ENCODE measurements at regions not wholly inside any gene's neighbourhood (a gene's known extent, or its start where the extent isn't known, plus 50 kb on each side); places are given as distances from the start of the nearest gene placed in this dataset.
"Not testable (repeated sequence)": the region's sequence is repeated elsewhere in the genome, so short reads cannot be mapped to it uniquely, and the experiment has no call there.

DNA sequence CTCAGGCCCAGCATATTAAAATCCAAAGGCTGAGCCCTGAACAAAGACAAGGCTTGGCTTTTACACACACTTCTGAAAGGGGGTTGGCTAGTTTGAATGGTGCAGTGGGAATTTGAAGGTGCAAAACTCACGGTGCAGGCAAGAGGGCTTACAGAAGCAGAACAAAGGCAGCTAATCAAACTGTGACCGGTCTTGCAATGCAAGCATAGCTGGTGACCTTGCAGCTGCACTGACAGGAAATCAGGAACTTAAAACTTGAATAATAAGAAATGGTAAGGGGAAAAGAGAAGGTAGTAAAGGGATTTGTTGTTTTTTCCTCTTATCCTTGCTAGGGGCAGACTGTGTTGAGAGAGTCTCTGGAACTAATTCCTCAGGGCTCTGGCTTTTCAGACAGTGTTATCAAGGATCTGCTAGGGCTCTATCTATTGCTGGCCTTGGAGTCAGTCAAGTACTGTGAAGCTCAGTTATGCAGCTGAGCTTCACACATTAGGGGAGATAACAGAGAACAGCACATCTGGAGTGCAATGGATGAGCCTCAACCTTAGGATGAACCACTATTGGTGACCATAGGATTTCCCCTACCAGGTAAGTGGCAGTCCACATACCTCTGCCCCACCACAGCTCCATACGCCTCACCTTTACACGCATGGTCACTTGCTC is 97.6 kb downstream of the PPIAL4G start:
- H3K36me3 ChIP-seq (ENCODE audit: control insufficient read depth, insufficient read depth, low read length), result no peaks in the 10 kb centered on the region
- WGBS (ENCODE audit: extremely low coverage, insufficient coverage, low lambda C conversion rate), result no CpG with 5 or more reads among the region's 4 CpGs

DNA sequence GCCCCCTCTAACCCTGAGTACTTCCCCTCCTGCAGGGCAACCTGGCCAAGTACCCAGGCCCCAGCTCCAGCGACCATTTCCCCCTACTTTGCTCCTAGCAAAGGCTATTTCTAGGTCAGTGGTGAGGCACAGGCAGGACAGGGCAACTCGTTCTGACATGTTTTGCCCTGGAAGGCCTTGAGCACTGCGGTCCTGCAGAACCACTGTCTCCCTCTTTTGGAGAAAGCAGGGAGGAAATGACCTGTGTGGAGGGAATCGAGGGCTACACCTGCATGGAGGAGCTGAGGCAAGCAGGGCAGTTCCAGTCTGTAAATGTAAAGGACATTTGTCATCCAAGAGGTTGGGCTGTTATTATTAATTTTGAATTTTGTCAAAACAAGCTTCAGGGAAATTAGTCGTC is 99.1 kb downstream of the PPIAL4G start:
- Histone ChIP-seq H3K36me3 (ENCODE audit: control insufficient read depth, insufficient read depth, low read length) (no peaks in the 10 kb centered on the region), H3K79me1 (ENCODE audit: low read length) (no peaks in the 10 kb centered on the region), H4K5ac (ENCODE audit: low read length) (no peak overlapping the region), H2AK5ac (ENCODE audit: low read length) (no peak overlapping the region), H3K4me1 (ENCODE audit: control insufficient read depth, low read depth, low read length) (peaks cover 2% of the 10 kb centered on the region), H3K79me2 (ENCODE audit: control insufficient read depth, insufficient read depth, low read length) (no peaks in the 10 kb centered on the region), H3K27ac (ENCODE audit: low read depth, low read length) (no peak overlapping the region), H3K56ac (ENCODE audit: low read length) (no peak overlapping the region), H2BK5ac (ENCODE audit: low read length) (no peak overlapping the region), H4K8ac (ENCODE audit: low read depth, low read length) (no peak overlapping the region), H3K4ac (ENCODE audit: low read depth, low read length) (no peak overlapping the region), H3K18ac (ENCODE audit: low read length) (no peak overlapping the region), H3K23ac (ENCODE audit: low read length) (no peak overlapping the region), H3K27me3 (ENCODE audit: insufficient read depth, low read length, poor library complexity) (no peaks in the 10 kb centered on the region), H2BK15ac (replicated peaks; ENCODE audit: low read depth) (no peak overlapping the region), H3K9ac (ENCODE audit: low read length) (no peak overlapping the region), H3K4me2 (ENCODE audit: low read length) (no peak overlapping the region), H3K4me3 (ENCODE audit: low read length) (no peak overlapping the region), H2BK120ac (ENCODE audit: low read depth, low read length) (no peak overlapping the region)
- DNase-seq, result peak; percentile 28
- no CpG with 5 or more reads among the region's 5 CpGs for WGBS (ENCODE audit: extremely low coverage, insufficient coverage, low lambda C conversion rate)

More for the DNA sequence above, 97.6 kb downstream of the PPIAL4G start:
- DNase-seq, result peak; percentile 79
- no peak overlapping the region for H4K5ac ChIP-seq (ENCODE audit: low read length)
- H2BK120ac ChIP-seq (ENCODE audit: low read depth, low read length), result no peak overlapping the region
- peak overlapping the region; percentile 25 for H3K27ac ChIP-seq (ENCODE audit: low read depth, low read length)
- H3K4me3 ChIP-seq (ENCODE audit: low read length), result no peak overlapping the region
- no peak overlapping the region for H3K23ac ChIP-seq (ENCODE audit: low read length)
- no peak overlapping the region for H3K4ac ChIP-seq (ENCODE audit: low read depth, low read length)
- no peaks in the 10 kb centered on the region for H3K79me1 ChIP-seq (ENCODE audit: low read length)
- no peak overlapping the region for H2BK5ac ChIP-seq (ENCODE audit: low read length)
- H3K27me3 ChIP-seq (ENCODE audit: insufficient read depth, low read length, poor library complexity), result no peaks in the 10 kb centered on the region
- no peak overlapping the region for H2AK5ac ChIP-seq (ENCODE audit: low read length)
- H3K56ac ChIP-seq (ENCODE audit: low read length), result peak overlapping the region; percentile 73
- no peak overlapping the region for H2BK15ac ChIP-seq (replicated peaks; ENCODE audit: low read depth)
- H3K4me1 ChIP-seq (ENCODE audit: control insufficient read depth, low read depth, low read length), result peaks cover 2% of the 10 kb centered on the region
- no peak overlapping the region for H3K18ac ChIP-seq (ENCODE audit: low read length)
- H3K4me2 ChIP-seq (ENCODE audit: low read length), result no peak overlapping the region
- no peaks in the 10 kb centered on the region for H3K79me2 ChIP-seq (ENCODE audit: control insufficient read depth, insufficient read depth, low read length)
- no peak overlapping the region for H4K8ac ChIP-seq (ENCODE audit: low read depth, low read length)
- H3K9ac ChIP-seq (ENCODE audit: low read length), result no peak overlapping the region

- H4K8ac ChIP-seq (ENCODE audit: low read depth, low read length), result no peak overlapping the region
- no peak overlapping the region for H2BK120ac ChIP-seq (ENCODE audit: low read depth, low read length)
- H2BK5ac ChIP-seq (ENCODE audit: low read length), result no peak overlapping the region
- H3K27ac ChIP-seq (ENCODE audit: low read depth, low read length), result no peak overlapping the region
- H4K5ac ChIP-seq (ENCODE audit: low read length), result no peak overlapping the region
- no peaks in the 10 kb centered on the region for H3K79me1 ChIP-seq (ENCODE audit: low read length)
- H3K4ac ChIP-seq (ENCODE audit: low read depth, low read length), result peak overlapping the region; percentile 12
- peak overlapping the region; percentile 10 for H3K4me2 ChIP-seq (ENCODE audit: low read length)
- H3K56ac ChIP-seq (ENCODE audit: low read length), result peak overlapping the region; percentile 60
- H3K79me2 ChIP-seq (ENCODE audit: control insufficient read depth, insufficient read depth, low read length), result no peaks in the 10 kb centered on the region
- H3K9ac ChIP-seq (ENCODE audit: low read length), result peak overlapping the region; percentile 38
- H2BK15ac ChIP-seq (replicated peaks; ENCODE audit: low read depth), result no peak overlapping the region
- DNase-seq, result no peak
- H3K36me3 ChIP-seq (ENCODE audit: control insufficient read depth, insufficient read depth, low read length), result no peaks in the 10 kb centered on the region
- no peak overlapping the region for H2AK5ac ChIP-seq (ENCODE audit: low read length)
- H3K18ac ChIP-seq (ENCODE audit: low read length), result no peak overlapping the region
- H3K27me3 ChIP-seq (ENCODE audit: insufficient read depth, low read length, poor library complexity), result no peaks in the 10 kb centered on the region
- WGBS (ENCODE audit: extremely low coverage, insufficient coverage, low lambda C conversion rate), result no CpG with 5 or more reads among the region's 16 CpGs
- H3K23ac ChIP-seq (ENCODE audit: low read length), result no peak overlapping the region
- H3K4me3 ChIP-seq (ENCODE audit: low read length), result no peak overlapping the region
- H3K4me1 ChIP-seq (ENCODE audit: control insufficient read depth, low read depth, low read length), result no peaks in the 10 kb centered on the region
These were observed 103.4 kb downstream of the PPIAL4G start for GRCh38 chr1:148379697-148380096.

- H3K27me3 ChIP-seq (ENCODE audit: insufficient read depth, low read length, poor library complexity), result no peaks in the 10 kb centered on the region
- peak overlapping the region; percentile 56 for H3K4me3 ChIP-seq (ENCODE audit: low read length)
- H3K18ac ChIP-seq (ENCODE audit: low read length), result peak overlapping the region; percentile 90
- no peaks in the 10 kb centered on the region for H3K79me2 ChIP-seq (ENCODE audit: control insufficient read depth, insufficient read depth, low read length)
- H3K23ac ChIP-seq (ENCODE audit: low read length), result no peak overlapping the region
- no peaks in the 10 kb centered on the region for H3K36me3 ChIP-seq (ENCODE audit: control insufficient read depth, insufficient read depth, low read length)
- peak overlapping the region; percentile 7 for H2BK120ac ChIP-seq (ENCODE audit: low read depth, low read length)
- peak overlapping the region; percentile 54 for H3K9ac ChIP-seq (ENCODE audit: low read length)
- H3K4ac ChIP-seq (ENCODE audit: low read depth, low read length), result no peak overlapping the region
- no CpG with 5 or more reads among the region's 22 CpGs for WGBS (ENCODE audit: extremely low coverage, insufficient coverage, low lambda C conversion rate)
- H3K4me2 ChIP-seq (ENCODE audit: low read length), result peak overlapping the region; percentile 73
- H3K4me1 ChIP-seq (ENCODE audit: control insufficient read depth, low read depth, low read length), result no peaks in the 10 kb centered on the region
- H3K56ac ChIP-seq (ENCODE audit: low read length), result no peak overlapping the region
- H2BK5ac ChIP-seq (ENCODE audit: low read length), result no peak overlapping the region
- no peak overlapping the region for H2AK5ac ChIP-seq (ENCODE audit: low read length)
- H3K79me1 ChIP-seq (ENCODE audit: low read length), result no peaks in the 10 kb centered on the region
- no peak for DNase-seq
- no peak overlapping the region for H4K5ac ChIP-seq (ENCODE audit: low read length)
- H4K8ac ChIP-seq (ENCODE audit: low read depth, low read length), result no peak overlapping the region
- no peak overlapping the region for H3K27ac ChIP-seq (ENCODE audit: low read depth, low read length)
- no peak overlapping the region for H2BK15ac ChIP-seq (replicated peaks; ENCODE audit: low read depth)
These were observed 104.0 kb downstream of the PPIAL4G start for GRCh38 chr1:148379170-148379500.

GRCh38 chr1:148377992-148378391 is 105.1 kb downstream of the PPIAL4G start:
- H3K56ac ChIP-seq (ENCODE audit: low read length); H2BK15ac ChIP-seq (replicated peaks; ENCODE audit: low read depth); H3K4me3 ChIP-seq (ENCODE audit: low read length); H3K79me2 ChIP-seq (ENCODE audit: control insufficient read depth, insufficient read depth, low read length); H3K4me2 ChIP-seq (ENCODE audit: low read length); H3K9ac ChIP-seq (ENCODE audit: low read length); DNase-seq; H4K5ac ChIP-seq (ENCODE audit: low read length); H3K4ac ChIP-seq (ENCODE audit: low read depth, low read length); H3K27me3 ChIP-seq (ENCODE audit: insufficient read depth, low read length, poor library complexity); H3K27ac ChIP-seq (ENCODE audit: low read depth, low read length); H3K79me1 ChIP-seq (ENCODE audit: low read length); H2BK120ac ChIP-seq (ENCODE audit: low read depth, low read length); H4K8ac ChIP-seq (ENCODE audit: low read depth, low read length); H2BK5ac ChIP-seq (ENCODE audit: low read length); H3K23ac ChIP-seq (ENCODE audit: low read length); H3K18ac ChIP-seq (ENCODE audit: low read length); H3K36me3 ChIP-seq (ENCODE audit: control insufficient read depth, insufficient read depth, low read length); H2AK5ac ChIP-seq (ENCODE audit: low read length); H3K4me1 ChIP-seq (ENCODE audit: control insufficient read depth, low read depth, low read length): not testable (repeated sequence)
- WGBS (ENCODE audit: extremely low coverage, insufficient coverage, low lambda C conversion rate), result no CpG with 5 or more reads among the region's 4 CpGs

DNA sequence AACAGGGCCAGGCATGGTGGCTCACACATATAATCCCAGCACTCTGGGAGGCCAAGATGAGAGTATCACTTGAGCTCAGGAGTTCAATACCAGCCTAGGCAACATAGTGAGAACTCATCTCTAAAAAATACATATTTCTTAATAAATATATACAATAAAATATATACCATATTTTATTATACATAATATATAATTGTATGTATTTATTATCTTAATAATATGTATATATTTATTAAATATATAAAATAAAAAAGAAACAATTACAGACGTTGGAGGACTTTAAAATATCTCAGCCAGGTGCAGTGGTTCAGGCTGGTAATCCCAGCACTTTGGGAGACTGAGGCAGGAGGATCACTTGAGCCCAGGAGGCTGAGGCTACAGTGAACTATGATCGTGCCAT is 106.1 kb downstream of the PPIAL4G start:
- not testable (repeated sequence) for H3K36me3 ChIP-seq (ENCODE audit: control insufficient read depth, insufficient read depth, low read length); H3K4me1 ChIP-seq (ENCODE audit: control insufficient read depth, low read depth, low read length); H2AK5ac ChIP-seq (ENCODE audit: low read length); H3K4ac ChIP-seq (ENCODE audit: low read depth, low read length); H3K23ac ChIP-seq (ENCODE audit: low read length); H2BK15ac ChIP-seq (replicated peaks; ENCODE audit: low read depth); H3K27ac ChIP-seq (ENCODE audit: low read depth, low read length); H3K79me2 ChIP-seq (ENCODE audit: control insufficient read depth, insufficient read depth, low read length); H3K27me3 ChIP-seq (ENCODE audit: insufficient read depth, low read length, poor library complexity); H3K4me3 ChIP-seq (ENCODE audit: low read length); H3K56ac ChIP-seq (ENCODE audit: low read length); H3K4me2 ChIP-seq (ENCODE audit: low read length); H3K79me1 ChIP-seq (ENCODE audit: low read length); H4K5ac ChIP-seq (ENCODE audit: low read length); H3K18ac ChIP-seq (ENCODE audit: low read length); H3K9ac ChIP-seq (ENCODE audit: low read length); H2BK5ac ChIP-seq (ENCODE audit: low read length); H4K8ac ChIP-seq (ENCODE audit: low read depth, low read length); DNase-seq; H2BK120ac ChIP-seq (ENCODE audit: low read depth, low read length)
- no CpG with 5 or more reads among the region's 2 CpGs for WGBS (ENCODE audit: extremely low coverage, insufficient coverage, low lambda C conversion rate)

All from mesendoderm (in vitro differentiated cells).